ENCODE measurements at regions not wholly inside any gene's neighbourhood (a gene's known extent, or its start where the extent isn't known, plus 50 kb on each side); places are given as distances from the start of the nearest gene placed in this dataset.

GRCh38 chr9:2336055-2336454, 285.5 kb upstream of the VLDLR start:
- Histone ChIP-seq H3K36me3 (ENCODE audit: control insufficient read depth in 2 of 2, extremely low read depth in 1 of 2, insufficient read depth in 2 of 2, low read length in 2 of 2) (no peaks in the 10 kb centered on the region), H3K9ac (replicated peaks; ENCODE audit: extremely low read depth, insufficient read depth, low read length) (no peak overlapping the region), H3K4me1 (ENCODE audit: control insufficient read depth, extremely low read depth, insufficient read depth, low read length) (no peaks in the 10 kb centered on the region), H3K4me2 (ENCODE audit: insufficient read depth, low read length) (no peak overlapping the region), H3K27ac (ENCODE audit: insufficient read depth, low read depth, low read length) (no peak overlapping the region), H3K4me3 (replicated peaks in 1 of 3; ENCODE audit: insufficient read depth in 1 of 3, low read depth in 1 of 3, low read length in 3 of 3) (no peak overlapping the region), H3K9me3 (replicated peaks; ENCODE audit: control insufficient read depth, insufficient read depth, low read length) (no peaks in the 10 kb centered on the region), H2AFZ (ENCODE audit: low read depth, low read length) (no peak overlapping the region), H3K9me1 (replicated peaks; ENCODE audit: control insufficient read depth, extremely low read depth, insufficient read depth, low read length) (no peaks in the 10 kb centered on the region), H4K20me1 (replicated peaks; ENCODE audit: control insufficient read depth, extremely low read depth, insufficient read depth, low read length) (no peaks in the 10 kb centered on the region), H3K27me3 (ENCODE audit: control insufficient read depth in 2 of 2, insufficient read depth in 2 of 2, low read length in 2 of 2) (no peaks in the 10 kb centered on the region), H3K79me2 (ENCODE audit: control insufficient read depth, insufficient read depth, low read length) (no peaks in the 10 kb centered on the region)
- POLR2A ChIA-PET = no interaction called here
- intact Hi-C loops (cut with micrococcal nuclease) = loop anchor here (1.0 to 5.0 kb wide), 2 partner anchors 392 to 501 kb away; no protein-coding TSS in a partner anchor
- FAIRE-seq (no peak), DNase-seq (ENCODE audit: low read depth, low spot score) (peak; percentile 8)
- dilution Hi-C loops (cut with MboI; ENCODE audit: extremely low pct_ligation_motif_present, low sequenced_read_pairs) = no loop called here
- CTCF ChIA-PET = interaction anchor here (0.9 to 3.0 kb wide), 2 partner anchors 15 to 392 kb away, joined by 3 to 28 read pairs; no protein-coding TSS in a partner anchor
- TF ChIP-seq CTCF (IDR thresholded peaks at IDR 0.05; ENCODE audit: extremely low read depth in 1 of 2, insufficient read depth in 1 of 2, low read depth in 1 of 2, low read length in 2 of 2) (peak in 1 of 2 donors; percentile 12), MYC (IDR thresholded peaks at IDR 0.05; ENCODE audit: low read depth, low read length) (no peak)
- no TSS peak for BruUV-seq (replicated peaks)

GRCh38 chr9:2337131-2337530, 284.5 kb upstream of the VLDLR start:
- H3K4me2 ChIP-seq (ENCODE audit: insufficient read depth, low read length) = no peak overlapping the region
- H2AFZ ChIP-seq (ENCODE audit: low read depth, low read length) = no peak overlapping the region
- H4K20me1 ChIP-seq (replicated peaks; ENCODE audit: control insufficient read depth, extremely low read depth, insufficient read depth, low read length) = no peaks in the 10 kb centered on the region
- no peaks in the 10 kb centered on the region for H3K79me2 ChIP-seq (ENCODE audit: control insufficient read depth, insufficient read depth, low read length)
- dilution Hi-C loops (cut with MboI; ENCODE audit: extremely low pct_ligation_motif_present, low sequenced_read_pairs) = no loop called here
- TF ChIP-seq POLR2AphosphoS5 (IDR thresholded peaks at IDR 0.05; ENCODE audit: insufficient read depth, low read depth, low read length) = no peak
- TF ChIP-seq MAX (IDR thresholded peaks at IDR 0.05; ENCODE audit: insufficient read depth, insufficient read length) = no peak
- TF ChIP-seq FOS (IDR thresholded peaks at IDR 0.05; ENCODE audit: borderline replicate concordance, insufficient read depth, low read length) = no peak
- no peak for TF ChIP-seq POLR2A (IDR thresholded peaks at IDR 0.05; ENCODE audit: low read depth, low read length)
- ChIA-PET CTCF (interaction anchor here (3.0 kb wide), 1 partner anchor 391 kb away, joined by 28 read pairs; no protein-coding TSS in a partner anchor), POLR2A (no interaction called here)
- no TSS peak for BruUV-seq (replicated peaks)
- no peaks in the 10 kb centered on the region for H3K9me1 ChIP-seq (replicated peaks; ENCODE audit: control insufficient read depth, extremely low read depth, insufficient read depth, low read length)
- DNase-seq (ENCODE audit: low read depth, low spot score) (no peak), FAIRE-seq (no peak)
- H3K36me3 ChIP-seq (ENCODE audit: control insufficient read depth in 2 of 2, extremely low read depth in 1 of 2, insufficient read depth in 2 of 2, low read length in 2 of 2) = no peaks in the 10 kb centered on the region
- H3K4me1 ChIP-seq (ENCODE audit: control insufficient read depth, extremely low read depth, insufficient read depth, low read length) = no peaks in the 10 kb centered on the region
- no peak overlapping the region for H3K27ac ChIP-seq (ENCODE audit: insufficient read depth, low read depth, low read length)
- H3K4me3 ChIP-seq (replicated peaks in 1 of 3; ENCODE audit: insufficient read depth in 1 of 3, low read depth in 1 of 3, low read length in 3 of 3) = no peak overlapping the region
- intact Hi-C loops (cut with micrococcal nuclease) = loop anchor here (5.0 kb wide), 1 partner anchor 500 kb away; no protein-coding TSS in a partner anchor
- H3K9me3 ChIP-seq (replicated peaks; ENCODE audit: control insufficient read depth, insufficient read depth, low read length) = no peaks in the 10 kb centered on the region
- H3K9ac ChIP-seq (replicated peaks; ENCODE audit: extremely low read depth, insufficient read depth, low read length) = no peak overlapping the region
- H3K27me3 ChIP-seq (ENCODE audit: control insufficient read depth in 2 of 2, insufficient read depth in 2 of 2, low read length in 2 of 2) = no peaks in the 10 kb centered on the region
